IMR-90 (cell line): ENCODE measurements at regions not wholly inside any gene's neighbourhood (a gene's known extent, or its start where the extent isn't known, plus 50 kb on each side); places are given as distances from the start of the nearest gene placed in this dataset.

Source experiments
- ATAC-seq: fragments of 200-7000 bp; cut with Tn5 transposase; 2 replicates; pipeline ENCODE4 v1.9.1; 2020; ENCODE audit warnings: low read depth, mild to moderate bottlenecking, moderate library complexity
- BruUV-seq: library from RNA; stranded (reverse); fragments of 400-500 nt; replicated peaks from 2 replicates; lab custom pipeline; 2021; lab: Mats Ljungman, UMichigan
- CTCF ChIA-PET: fragments of 300-600 bp; formaldehyde crosslinking; extraction: SDS; loops from one replicate; lab custom pipeline; 2021; ENCODE audit warnings: antibody characterized with exemption; lab: Yijun Ruan, JAX
- POLR2A ChIA-PET: fragments of 300-600 bp; sonication (Branson Sonifier 250); formaldehyde crosslinking; loops from one replicate; lab custom pipeline; 2022; ENCODE audit warnings: antibody characterized with exemption; ENCODE audit not compliant: unreplicated experiment; lab: Charles Lee
- DNase-seq: peaks from one replicate; pipeline ENCODE4 v3.0.0; 2013
- H2AFZ ChIP-seq: replicated peaks from 2 replicates; pipeline ENCODE3; 2013; ENCODE audit warnings: low read length, mild to moderate bottlenecking; ENCODE audit not compliant: poor library complexity
- H2AK5ac ChIP-seq: 2 replicates; pipeline ENCODE4 v1.6.1; 2013; ENCODE audit warnings: low read depth, low read length, inconsistent platforms
- H2AK9ac ChIP-seq: replicated peaks from 2 replicates; pipeline ENCODE3; 2013; ENCODE audit warnings: mild to moderate bottlenecking, low read depth, low read length, moderate library complexity; ENCODE audit not compliant: poor library complexity
- H2BK120ac ChIP-seq: 2 replicates; pipeline ENCODE4 v1.6.1; 2013; ENCODE audit warnings: low read depth, low read length, inconsistent platforms
- H2BK15ac ChIP-seq: 3 replicates; pipeline ENCODE4 v1.6.1; 2013; ENCODE audit warnings: low read depth, low read length, inconsistent platforms
- H2BK20ac ChIP-seq: 2 replicates; pipeline ENCODE4 v1.6.1; 2013; ENCODE audit warnings: low read depth, mild to moderate bottlenecking, inconsistent platforms, low read length, moderate library complexity
- H2BK5ac ChIP-seq: 2 replicates; pipeline ENCODE4 v1.6.1; 2013; ENCODE audit warnings: mild to moderate bottlenecking, low read depth, low read length, inconsistent platforms; ENCODE audit not compliant: poor library complexity, severe bottlenecking
- H3K14ac ChIP-seq: replicated peaks from 2 replicates; pipeline ENCODE4 v1.6.1; 2013; ENCODE audit warnings: low read depth, low read length, inconsistent platforms
- H3K18ac ChIP-seq: 2 replicates; pipeline ENCODE4 v1.6.1; 2013; ENCODE audit warnings: low read depth, low read length, control low read depth
- H3K23ac ChIP-seq: 2 replicates; pipeline ENCODE4 v1.6.1; 2013; ENCODE audit warnings: low read depth, low read length, inconsistent platforms
- H3K27ac ChIP-seq: 2 replicates; pipeline ENCODE4 v1.5.1; 2013; ENCODE audit warnings: mild to moderate bottlenecking, control low read depth, low read length; ENCODE audit not compliant: insufficient read depth
- H3K27me3 ChIP-seq: 2 replicates; pipeline ENCODE4 v1.6.1; 2013; ENCODE audit warnings: low read length; ENCODE audit not compliant: control insufficient read depth, insufficient read depth
- H3K36me3 ChIP-seq: 2 replicates; pipeline ENCODE4 v1.6.1; 2013; ENCODE audit warnings: low read length, mixed read lengths; ENCODE audit not compliant: control insufficient read depth, insufficient read depth
- H3K4ac ChIP-seq: 2 replicates; pipeline ENCODE4 v1.6.1; 2013; ENCODE audit warnings: low read depth, low read length, inconsistent platforms
- H3K4me1 ChIP-seq: 2 replicates; pipeline ENCODE4 v1.6.1; 2013; ENCODE audit warnings: low read length, mixed read lengths; ENCODE audit not compliant: control insufficient read depth, insufficient read depth
- H3K4me2 ChIP-seq: 2 replicates; pipeline ENCODE4 v1.6.1; 2013; ENCODE audit warnings: low read depth, mild to moderate bottlenecking, control low read depth, low read length, moderate library complexity
- H3K4me3 ChIP-seq: 2 replicates; pipeline ENCODE4 v1.5.1; 2013; ENCODE audit warnings: low read depth, mild to moderate bottlenecking, control low read depth, low read length, moderate library complexity; ENCODE audit not compliant: insufficient read depth
- H3K56ac ChIP-seq: 2 replicates; pipeline ENCODE4 v1.6.1; 2013; ENCODE audit warnings: low read length, inconsistent platforms; ENCODE audit not compliant: insufficient read depth; ENCODE audit errors: extremely low read depth
- H3K79me1 ChIP-seq, 2 experiments: 2 replicates each; pipeline ENCODE4 v1.6.1; 2013; ENCODE audit warnings: low read length in 2 of 2, inconsistent platforms in 1 of 2, low read depth in 1 of 2
- H3K9ac ChIP-seq: 2 replicates; pipeline ENCODE4 v1.6.1; 2013; ENCODE audit warnings: low read depth, low read length, control low read depth
- H3K9me1 ChIP-seq: 2 replicates; pipeline ENCODE4 v1.6.1; 2013; ENCODE audit warnings: low read length, inconsistent platforms; ENCODE audit not compliant: insufficient read depth
- H3K9me3 ChIP-seq: 2 replicates; pipeline ENCODE4 v1.6.1; 2013; ENCODE audit warnings: low read length; ENCODE audit not compliant: control insufficient read depth, insufficient read depth
- H4K20me1 ChIP-seq: 2 replicates; pipeline ENCODE4 v1.6.1; 2013; ENCODE audit warnings: low read length, inconsistent platforms; ENCODE audit not compliant: insufficient read depth
- H4K5ac ChIP-seq: 2 replicates; pipeline ENCODE4 v1.6.1; 2013; ENCODE audit warnings: mild to moderate bottlenecking, low read depth, low read length, control low read depth
- H4K8ac ChIP-seq, 2 experiments: 2 replicates each; pipeline ENCODE4 v1.6.1; 2013; ENCODE audit warnings: low read depth in 2 of 2, low read length in 2 of 2, control low read depth in 1 of 2, inconsistent platforms in 1 of 2
- H4K91ac ChIP-seq: 2 replicates; pipeline ENCODE4 v1.6.1; 2013; ENCODE audit warnings: low read depth, low read length, inconsistent platforms; ENCODE audit not compliant: insufficient read depth
- BHLHE40 ChIP-seq: fragments of 150-350 bp; IDR thresholded peaks from 2 replicates; pipeline ENCODE4 v1.6.1; 2016; ENCODE audit warnings: mild to moderate bottlenecking, low read depth, low read length
- CEBPB ChIP-seq: IDR thresholded peaks from 2 replicates; pipeline ENCODE4 v1.6.1; 2012; ENCODE audit warnings: low read depth, low read length, improper control_type of control experiment
- CHD1 ChIP-seq: IDR thresholded peaks from 2 replicates; pipeline ENCODE4 v1.6.1; 2012; ENCODE audit warnings: low read depth, low read length, improper control_type of control experiment
- FOS ChIP-seq: fragments of 150-350 bp; IDR thresholded peaks from 2 replicates; pipeline ENCODE4 v1.6.1; 2016; ENCODE audit warnings: low read depth, low read length
- MAFK ChIP-seq: IDR thresholded peaks from 2 replicates; pipeline ENCODE4 v1.6.1; 2012; ENCODE audit warnings: low read depth, low read length, improper control_type of control experiment
- MAZ ChIP-seq: IDR thresholded peaks from 2 replicates; pipeline ENCODE4 v1.6.1; 2012; ENCODE audit warnings: low read depth, mild to moderate bottlenecking, low read length, improper control_type of control experiment, moderate library complexity, borderline replicate concordance
- MXI1 ChIP-seq: IDR thresholded peaks from 2 replicates; pipeline ENCODE4 v1.6.1; 2012; ENCODE audit warnings: low read depth, mild to moderate bottlenecking, low read length, moderate library complexity, borderline replicate concordance
- NFE2L2 ChIP-seq: fragments of 150-350 bp; IDR thresholded peaks from 2 replicates; pipeline ENCODE4 v1.6.1; 2016; ENCODE audit warnings: low read depth, mild to moderate bottlenecking, low read length
- POLR2A ChIP-seq: IDR thresholded peaks from 2 replicates; pipeline ENCODE4 v1.6.1; 2012; ENCODE audit warnings: mild to moderate bottlenecking, low read depth, low read length
- RAD21 ChIP-seq: IDR thresholded peaks from 2 replicates; pipeline ENCODE4 v1.6.1; 2012; ENCODE audit warnings: low read length, improper control_type of control experiment
- RCOR1 ChIP-seq: IDR thresholded peaks from 2 replicates; pipeline ENCODE4 v1.6.1; 2012; ENCODE audit warnings: mild to moderate bottlenecking, low read length, improper control_type of control experiment; ENCODE audit not compliant: insufficient replicate concordance
- RFX5 ChIP-seq: IDR thresholded peaks from 2 replicates; pipeline ENCODE4 v1.8.0; 2012; ENCODE audit warnings: low read depth, mild to moderate bottlenecking, low read length, moderate library complexity
- SMC3 ChIP-seq: fragments of 150-350 bp; IDR thresholded peaks from 2 replicates; pipeline ENCODE4 v1.6.1; 2016; ENCODE audit warnings: low read depth, mild to moderate bottlenecking, antibody characterized with exemption, low read length, moderate library complexity
- WGBS, 2 experiments: methylation state at CpG; one replicate each; pipeline versions ENCODE4 v1.1.5 to v1.1.7; 2013; ENCODE audit warnings: missing lambda C conversion rate in 2 of 2; ENCODE audit not compliant: insufficient read length in 1 of 2; ENCODE audit errors: extremely low coverage in 2 of 2; 5-methylcytosine and 5-hydroxymethylcytosine counted together
- dilution Hi-C: fragments of 300-500 bp; cut with HindIII; formaldehyde crosslinking; loops from one replicate; pipeline ENCODE4 v1.14.3; 2018; ENCODE audit warnings: low sequenced_read_pairs; ENCODE audit not compliant: unreplicated experiment
- in situ Hi-C: fragments of 300-500 bp; cut with MboI; formaldehyde crosslinking; loops from 3 replicates; pipeline ENCODE4 v1.14.3; 2019; ENCODE audit warnings: low sequenced_read_pairs, inconsistent platforms, mixed read lengths
- intact Hi-C: fragments of 100-400 bp; cut with micrococcal nuclease; formaldehyde crosslinking; loops from 2 replicates; pipeline ENCODE4 v1.10.0; 2022
- TF ChIP-seq, protein P1 (sequence below): conservative IDR thresholded peaks from 2 replicates; pipeline ENCODE4 v1.5.1; 2012; ENCODE audit warnings: mild to moderate bottlenecking, low read depth, low read length, improper control_type of control experiment
- TF ChIP-seq, protein P2 (sequence below): fragments of 150-350 bp; IDR thresholded peaks from 2 replicates; pipeline ENCODE4 v1.6.1; 2016; ENCODE audit warnings: low read depth, mild to moderate bottlenecking, low read length, moderate library complexity, borderline replicate concordance
- TF ChIP-seq, protein P3 (sequence below): fragments of 150-350 bp; IDR thresholded peaks from 2 replicates; pipeline ENCODE4 v1.6.1; 2017; ENCODE audit warnings: mild to moderate bottlenecking, antibody characterized with exemption, low read length, low read depth

DNA sequence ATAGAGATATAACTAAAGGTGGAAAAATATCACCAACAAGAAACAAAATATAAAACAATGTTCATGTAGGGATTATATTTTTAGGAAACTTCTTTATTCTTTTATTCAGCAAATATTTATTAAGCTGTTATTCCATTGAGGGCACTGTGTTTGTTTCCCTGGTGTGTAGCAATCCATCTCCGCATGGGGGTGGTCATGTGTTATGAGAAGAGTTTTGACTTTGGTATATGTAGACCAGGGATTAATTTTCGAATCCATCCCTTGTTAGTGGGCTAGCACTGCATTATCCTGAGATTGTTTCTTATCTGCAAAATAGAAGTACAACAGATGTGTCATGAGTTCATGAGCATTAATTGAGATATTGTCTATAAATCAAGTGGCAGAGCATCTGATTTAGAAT is 190.2 kb upstream of the LRRC7 start:
- Histone ChIP-seq H2AK9ac (no peak overlapping the region), H3K4me3 (no peak overlapping the region), H3K9me3 (no peaks in the 10 kb centered on the region; the same call in 1 of the 2 replicates), H3K4me1 (no peaks in the 10 kb centered on the region), H2BK5ac (no peak overlapping the region), H3K56ac (no peak overlapping the region), H2BK120ac (no peak overlapping the region), H3K9me1 (no peaks in the 10 kb centered on the region), H3K4me2 (no peak overlapping the region), H3K23ac (no peak overlapping the region), H4K5ac (no peak overlapping the region), H3K4ac (no peak overlapping the region), H3K79me1 (no peaks in the 10 kb centered on the region), H2AFZ (no peak overlapping the region), H3K18ac (no peak overlapping the region), H4K91ac (no peak overlapping the region), H3K9ac (no peak overlapping the region), H3K14ac (no peak overlapping the region), H3K27me3 (no peaks in the 10 kb centered on the region), H2BK15ac (no peak overlapping the region), H4K20me1 (no peaks in the 10 kb centered on the region), H2AK5ac (no peak overlapping the region), H4K8ac (no peak overlapping the region), H3K27ac (no peak overlapping the region), H2BK20ac (no peak overlapping the region), H3K36me3 (no peaks in the 10 kb centered on the region)
- intact Hi-C loops, result no loop called here
- BruUV-seq, result no TSS peak
- CTCF ChIA-PET, result no interaction called here
- no CpG with 5 or more reads among the region's 2 CpGs for whole genome bisulfite sequencing, 2 experiments
- in situ Hi-C loops, result no loop called here
- dilution Hi-C loops, result no loop called here
- no peak for TF ChIP-seq FOS
- TF ChIP-seq RCOR1, result no peak
- no peak for TF ChIP-seq CHD1
- no peak for TF ChIP-seq SMC3
- TF ChIP-seq POLR2A, result no peak
- TF ChIP-seq MAZ, result no peak
- no peak for TF ChIP-seq MXI1
- TF ChIP-seq, protein P1, sequence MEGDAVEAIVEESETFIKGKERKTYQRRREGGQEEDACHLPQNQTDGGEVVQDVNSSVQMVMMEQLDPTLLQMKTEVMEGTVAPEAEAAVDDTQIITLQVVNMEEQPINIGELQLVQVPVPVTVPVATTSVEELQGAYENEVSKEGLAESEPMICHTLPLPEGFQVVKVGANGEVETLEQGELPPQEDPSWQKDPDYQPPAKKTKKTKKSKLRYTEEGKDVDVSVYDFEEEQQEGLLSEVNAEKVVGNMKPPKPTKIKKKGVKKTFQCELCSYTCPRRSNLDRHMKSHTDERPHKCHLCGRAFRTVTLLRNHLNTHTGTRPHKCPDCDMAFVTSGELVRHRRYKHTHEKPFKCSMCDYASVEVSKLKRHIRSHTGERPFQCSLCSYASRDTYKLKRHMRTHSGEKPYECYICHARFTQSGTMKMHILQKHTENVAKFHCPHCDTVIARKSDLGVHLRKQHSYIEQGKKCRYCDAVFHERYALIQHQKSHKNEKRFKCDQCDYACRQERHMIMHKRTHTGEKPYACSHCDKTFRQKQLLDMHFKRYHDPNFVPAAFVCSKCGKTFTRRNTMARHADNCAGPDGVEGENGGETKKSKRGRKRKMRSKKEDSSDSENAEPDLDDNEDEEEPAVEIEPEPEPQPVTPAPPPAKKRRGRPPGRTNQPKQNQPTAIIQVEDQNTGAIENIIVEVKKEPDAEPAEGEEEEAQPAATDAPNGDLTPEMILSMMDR, result no peak
- TF ChIP-seq RFX5, result no peak
- no peak for TF ChIP-seq CEBPB
- no peak for TF ChIP-seq NFE2L2
- TF ChIP-seq, protein P2, sequence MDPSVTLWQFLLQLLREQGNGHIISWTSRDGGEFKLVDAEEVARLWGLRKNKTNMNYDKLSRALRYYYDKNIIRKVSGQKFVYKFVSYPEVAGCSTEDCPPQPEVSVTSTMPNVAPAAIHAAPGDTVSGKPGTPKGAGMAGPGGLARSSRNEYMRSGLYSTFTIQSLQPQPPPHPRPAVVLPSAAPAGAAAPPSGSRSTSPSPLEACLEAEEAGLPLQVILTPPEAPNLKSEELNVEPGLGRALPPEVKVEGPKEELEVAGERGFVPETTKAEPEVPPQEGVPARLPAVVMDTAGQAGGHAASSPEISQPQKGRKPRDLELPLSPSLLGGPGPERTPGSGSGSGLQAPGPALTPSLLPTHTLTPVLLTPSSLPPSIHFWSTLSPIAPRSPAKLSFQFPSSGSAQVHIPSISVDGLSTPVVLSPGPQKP, result no peak
- TF ChIP-seq BHLHE40, result no peak
- TF ChIP-seq, protein P3, sequence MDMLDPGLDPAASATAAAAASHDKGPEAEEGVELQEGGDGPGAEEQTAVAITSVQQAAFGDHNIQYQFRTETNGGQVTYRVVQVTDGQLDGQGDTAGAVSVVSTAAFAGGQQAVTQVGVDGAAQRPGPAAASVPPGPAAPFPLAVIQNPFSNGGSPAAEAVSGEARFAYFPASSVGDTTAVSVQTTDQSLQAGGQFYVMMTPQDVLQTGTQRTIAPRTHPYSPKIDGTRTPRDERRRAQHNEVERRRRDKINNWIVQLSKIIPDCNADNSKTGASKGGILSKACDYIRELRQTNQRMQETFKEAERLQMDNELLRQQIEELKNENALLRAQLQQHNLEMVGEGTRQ, result no peak
- no peak for TF ChIP-seq MAFK
- TF ChIP-seq RAD21, result no peak
- POLR2A ChIA-PET, result no interaction called here
- ATAC-seq, result no peak
- no peak for DNase-seq
